ENCODE measurements at regions not wholly inside any gene's neighbourhood (a gene's known extent, or its start where the extent isn't known, plus 50 kb on each side); places are given as distances from the start of the nearest gene placed in this dataset.

DNA sequence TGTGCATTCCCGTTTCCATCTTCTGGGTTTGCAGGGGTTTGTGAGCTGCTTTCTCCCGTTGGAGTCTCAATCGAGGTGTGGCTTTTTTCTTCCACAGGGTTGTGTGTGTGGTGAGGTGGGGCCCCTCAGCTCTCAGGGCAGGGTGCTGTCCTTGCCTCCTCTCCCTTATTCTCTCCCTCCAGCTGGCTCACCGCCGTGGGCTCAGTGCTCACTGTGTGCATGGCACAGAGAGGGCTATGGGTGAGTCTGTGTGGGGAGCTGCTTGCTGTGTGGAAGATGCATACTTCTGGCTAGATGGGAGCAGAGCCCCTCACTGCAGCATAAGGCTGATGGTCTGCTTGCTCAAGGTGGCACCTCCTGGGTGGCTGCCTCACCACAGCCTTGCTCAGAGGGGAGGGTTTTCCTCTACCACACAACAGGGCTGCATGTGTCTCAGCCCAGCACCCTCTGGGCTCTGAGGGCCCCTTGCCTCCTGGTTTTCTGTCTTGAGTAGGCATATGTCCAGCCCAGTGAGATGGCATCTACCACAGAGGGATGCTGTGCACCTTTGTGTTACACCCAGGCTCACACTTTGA is 203.1 kb upstream of the B3GAT1 start:
- ATAC-seq (replicated peaks): no peak
- no peak overlapping the region for H3K4me3 Mint-ChIP-seq

DNA sequence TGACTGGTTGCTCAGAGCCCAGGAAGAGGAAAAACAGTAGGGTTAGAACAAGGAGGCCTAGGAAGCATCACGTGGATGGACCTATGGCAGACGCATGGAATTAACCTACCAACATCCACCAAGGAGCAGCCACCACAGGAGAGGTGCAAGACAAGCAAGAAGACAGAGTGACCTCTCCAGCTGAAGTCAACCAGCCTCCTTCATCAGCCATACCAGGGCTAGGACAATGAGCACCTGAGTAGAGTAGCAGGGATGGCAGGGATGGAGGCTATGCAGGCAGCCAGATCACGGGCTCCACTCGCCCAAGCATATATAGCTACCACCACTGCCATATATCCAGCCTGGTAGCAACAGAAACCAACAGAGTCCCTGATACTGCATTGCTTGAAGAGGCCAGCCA is 202.1 kb upstream of the B3GAT1 start:
- no peaks in the 10 kb centered on the region for H3K36me3 Mint-ChIP-seq (ENCODE audit: low read depth)
- no peak overlapping the region for H3K27ac Mint-ChIP-seq
- no peaks in the 10 kb centered on the region for H3K9me3 Mint-ChIP-seq
- peaks cover 23% of the 10 kb centered on the region for H3K27me3 Mint-ChIP-seq
- H3K4me3 Mint-ChIP-seq: no peak overlapping the region
- no peak for ATAC-seq (replicated peaks)
- H3K4me1 Mint-ChIP-seq: no peaks in the 10 kb centered on the region

More for the DNA sequence above, 203.1 kb upstream of the B3GAT1 start:
- H3K36me3 Mint-ChIP-seq (ENCODE audit: low read depth): no peaks in the 10 kb centered on the region
- no peak overlapping the region for H3K27ac Mint-ChIP-seq
- H3K9me3 Mint-ChIP-seq: no peaks in the 10 kb centered on the region
- peaks cover 18% of the 10 kb centered on the region for H3K27me3 Mint-ChIP-seq
- no peaks in the 10 kb centered on the region for H3K4me1 Mint-ChIP-seq

DNA sequence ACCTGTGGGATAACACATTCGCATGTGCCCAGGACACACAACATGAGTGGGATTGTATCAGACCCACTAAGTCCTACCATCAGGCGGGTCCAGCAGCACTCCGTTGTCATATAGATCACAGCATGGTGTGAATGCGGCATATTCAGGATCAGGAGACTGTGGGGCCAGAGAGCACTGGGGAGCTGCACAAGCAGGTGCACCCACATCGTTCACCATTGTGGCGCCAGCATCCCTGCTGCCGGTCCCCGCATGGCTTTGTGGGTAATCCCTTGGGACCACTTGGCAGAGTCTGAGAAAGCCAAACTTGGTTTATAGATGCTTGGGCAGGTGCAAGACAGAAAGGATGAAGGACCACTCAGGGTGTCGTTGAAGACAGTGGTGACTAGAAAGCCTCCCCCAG is 201.6 kb upstream of the B3GAT1 start:
- Mint-ChIP-seq H3K4me3 (no peak overlapping the region), H3K36me3 (ENCODE audit: low read depth) (no peaks in the 10 kb centered on the region), H3K27me3 (peaks cover 24% of the 10 kb centered on the region), H3K27ac (no peak overlapping the region), H3K4me1 (no peaks in the 10 kb centered on the region), H3K9me3 (no peaks in the 10 kb centered on the region)
- no peak for ATAC-seq (replicated peaks)

DNA sequence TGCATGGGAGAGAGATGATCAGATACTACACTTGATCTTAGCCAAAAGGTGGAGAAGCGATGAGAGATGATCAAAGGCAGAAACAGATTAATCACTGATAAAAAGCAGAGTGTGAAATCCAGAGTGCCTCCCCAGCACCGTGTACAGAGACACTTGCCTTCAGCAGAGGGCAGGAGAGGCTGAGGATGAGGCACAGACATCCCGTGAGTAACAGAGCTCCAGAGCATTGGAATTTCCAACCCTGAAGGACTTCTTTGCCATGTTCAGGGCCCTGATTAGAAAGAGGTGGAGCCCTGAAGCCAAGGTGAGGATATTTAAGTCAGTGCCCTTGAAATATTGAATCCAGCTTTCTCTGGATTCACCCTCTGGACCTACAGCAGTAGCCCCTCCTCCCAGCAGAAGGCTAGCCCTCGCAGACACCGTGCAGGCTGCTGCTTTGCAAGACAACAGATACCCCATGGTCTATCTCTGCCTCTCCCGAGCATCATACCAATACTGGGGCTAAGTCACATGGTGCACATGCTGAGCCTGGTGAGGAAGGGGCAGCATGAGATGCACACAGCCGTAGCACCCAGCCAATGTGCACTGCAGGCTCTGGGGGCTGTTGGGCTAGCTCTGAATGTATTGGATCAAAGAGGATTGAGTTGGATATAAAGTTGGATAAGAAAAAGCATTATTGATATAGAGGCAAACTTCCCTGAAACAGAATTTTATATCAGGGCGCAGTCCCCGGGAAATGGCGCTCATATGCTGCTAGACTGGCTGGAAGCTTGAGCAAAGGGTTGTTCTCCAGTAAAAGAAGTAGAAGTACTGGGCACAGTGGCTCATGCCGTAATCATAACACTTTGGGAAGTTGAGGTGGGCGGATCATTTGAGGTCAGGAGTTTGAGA is 200.3 kb upstream of the B3GAT1 start:
- ATAC-seq (replicated peaks): no peak
- Mint-ChIP-seq H3K4me1 (no peaks in the 10 kb centered on the region), H3K36me3 (ENCODE audit: low read depth) (no peaks in the 10 kb centered on the region), H3K4me3 (no peak overlapping the region), H3K27ac (no peak overlapping the region), H3K27me3 (peaks cover 32% of the 10 kb centered on the region), H3K9me3 (no peaks in the 10 kb centered on the region)

DNA sequence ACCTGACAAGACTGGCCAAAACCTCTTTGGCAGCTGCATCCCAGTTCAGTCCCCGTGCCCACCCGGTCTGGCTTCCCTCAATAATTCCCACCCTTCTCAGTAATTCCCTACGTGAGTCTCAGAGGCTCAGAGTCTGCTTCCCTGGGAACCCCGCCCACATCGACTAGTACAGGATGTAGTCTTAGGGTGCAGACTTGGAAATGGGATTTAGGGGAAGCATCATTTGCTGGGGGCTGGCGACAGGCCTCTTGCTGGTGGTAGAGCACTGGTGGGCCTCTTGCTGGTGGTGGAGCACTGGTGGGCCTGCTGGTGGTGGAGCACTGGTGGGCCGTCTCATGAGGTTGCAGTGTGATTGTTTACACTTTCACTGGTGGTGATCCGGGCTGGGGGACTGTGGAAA is 199.5 kb upstream of the B3GAT1 start:
- no peaks in the 10 kb centered on the region for H3K4me1 Mint-ChIP-seq
- no peak overlapping the region for H3K4me3 Mint-ChIP-seq
- H3K9me3 Mint-ChIP-seq: no peaks in the 10 kb centered on the region
- ATAC-seq (replicated peaks): no peak
- H3K27ac Mint-ChIP-seq: no peak overlapping the region
- H3K27me3 Mint-ChIP-seq: peaks cover 38% of the 10 kb centered on the region
- no peaks in the 10 kb centered on the region for H3K36me3 Mint-ChIP-seq (ENCODE audit: low read depth)

DNA sequence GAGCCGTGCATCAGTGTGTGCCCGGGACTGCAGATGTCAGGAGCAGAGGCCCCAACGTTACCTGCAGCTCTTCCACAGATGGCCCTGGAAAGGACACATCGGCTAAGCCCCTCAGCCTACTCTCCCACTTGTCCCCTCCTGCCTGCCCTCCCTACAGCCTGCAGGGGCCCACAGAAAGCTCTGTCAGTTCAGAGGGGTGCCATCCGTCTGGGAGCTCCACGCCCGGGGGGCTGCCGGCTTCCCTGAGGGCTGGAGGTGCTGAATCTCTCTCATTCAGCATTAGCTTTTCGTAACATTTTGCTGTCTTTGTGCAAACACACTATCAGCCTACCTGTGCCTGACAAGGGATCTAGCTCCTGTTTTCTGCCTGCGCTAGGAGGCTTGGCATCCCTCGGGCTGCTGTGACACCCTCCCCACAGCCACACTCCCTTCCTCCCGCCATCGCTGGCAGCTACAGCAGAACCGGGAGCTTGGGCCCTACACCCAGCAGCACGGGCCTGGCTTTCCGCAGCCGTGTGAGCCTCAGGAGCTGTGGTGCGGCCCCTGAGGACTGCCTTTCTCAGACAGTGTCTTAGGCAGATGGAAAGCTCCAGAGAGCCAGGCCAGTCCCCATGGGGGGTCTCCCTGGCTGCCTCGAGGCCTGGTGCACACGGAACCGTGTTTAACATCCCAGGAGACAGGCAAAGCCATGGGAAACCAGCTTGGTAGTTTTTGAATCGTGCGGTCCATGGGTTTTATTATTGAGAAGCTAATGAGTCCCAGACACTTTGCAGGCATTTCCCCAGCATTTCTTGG is 198.3 kb upstream of the B3GAT1 start:
- Mint-ChIP-seq H3K27ac (no peak overlapping the region), H3K36me3 (ENCODE audit: low read depth) (no peaks in the 10 kb centered on the region), H3K9me3 (no peaks in the 10 kb centered on the region), H3K27me3 (peaks cover 43% of the 10 kb centered on the region), H3K4me3 (no peak overlapping the region), H3K4me1 (no peaks in the 10 kb centered on the region)
- no peak for ATAC-seq (replicated peaks)

DNA sequence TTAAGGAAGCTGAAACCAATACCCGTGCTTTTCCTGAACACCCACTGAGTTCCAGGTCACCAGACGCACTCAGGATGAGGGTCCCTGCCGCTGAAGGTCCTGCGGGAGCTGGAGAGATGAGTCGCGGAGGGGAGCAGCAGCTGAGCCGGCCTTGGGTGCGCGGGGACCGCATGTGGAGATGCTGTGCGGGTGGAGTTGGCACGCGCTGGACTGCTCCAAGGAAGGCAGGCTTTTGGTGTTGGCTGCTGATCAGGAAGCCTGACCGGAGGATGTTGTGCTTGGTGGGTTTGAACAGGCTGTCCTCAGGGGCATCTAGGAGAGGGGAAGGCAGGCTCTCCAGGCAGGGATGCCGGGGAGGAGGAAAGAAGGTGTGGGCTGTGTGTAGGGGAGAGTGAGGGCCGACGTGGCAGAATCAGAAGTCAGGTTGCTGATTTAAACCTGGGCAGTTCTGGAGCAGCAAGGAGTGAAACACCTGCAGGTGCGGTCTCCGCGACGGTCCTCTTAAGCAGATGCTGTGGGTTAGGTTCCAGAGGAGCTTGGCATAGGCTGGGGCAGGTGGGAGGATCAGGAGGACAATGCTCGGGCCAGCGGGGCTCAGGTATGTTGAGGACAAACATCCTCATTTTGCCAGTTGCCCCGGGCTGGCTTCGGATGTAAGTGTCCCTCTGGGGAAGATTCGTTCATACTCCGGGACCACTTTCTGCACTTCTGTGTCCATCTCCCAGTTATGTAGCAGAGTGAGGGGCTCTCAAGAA is 197.5 kb upstream of the B3GAT1 start:
- no peak overlapping the region for H3K27ac Mint-ChIP-seq
- H3K27me3 Mint-ChIP-seq: peaks cover 43% of the 10 kb centered on the region
- no peak for ATAC-seq (replicated peaks)
- no peaks in the 10 kb centered on the region for H3K4me1 Mint-ChIP-seq
- no peak overlapping the region for H3K4me3 Mint-ChIP-seq
- no peaks in the 10 kb centered on the region for H3K9me3 Mint-ChIP-seq
- H3K36me3 Mint-ChIP-seq (ENCODE audit: low read depth): no peaks in the 10 kb centered on the region

DNA sequence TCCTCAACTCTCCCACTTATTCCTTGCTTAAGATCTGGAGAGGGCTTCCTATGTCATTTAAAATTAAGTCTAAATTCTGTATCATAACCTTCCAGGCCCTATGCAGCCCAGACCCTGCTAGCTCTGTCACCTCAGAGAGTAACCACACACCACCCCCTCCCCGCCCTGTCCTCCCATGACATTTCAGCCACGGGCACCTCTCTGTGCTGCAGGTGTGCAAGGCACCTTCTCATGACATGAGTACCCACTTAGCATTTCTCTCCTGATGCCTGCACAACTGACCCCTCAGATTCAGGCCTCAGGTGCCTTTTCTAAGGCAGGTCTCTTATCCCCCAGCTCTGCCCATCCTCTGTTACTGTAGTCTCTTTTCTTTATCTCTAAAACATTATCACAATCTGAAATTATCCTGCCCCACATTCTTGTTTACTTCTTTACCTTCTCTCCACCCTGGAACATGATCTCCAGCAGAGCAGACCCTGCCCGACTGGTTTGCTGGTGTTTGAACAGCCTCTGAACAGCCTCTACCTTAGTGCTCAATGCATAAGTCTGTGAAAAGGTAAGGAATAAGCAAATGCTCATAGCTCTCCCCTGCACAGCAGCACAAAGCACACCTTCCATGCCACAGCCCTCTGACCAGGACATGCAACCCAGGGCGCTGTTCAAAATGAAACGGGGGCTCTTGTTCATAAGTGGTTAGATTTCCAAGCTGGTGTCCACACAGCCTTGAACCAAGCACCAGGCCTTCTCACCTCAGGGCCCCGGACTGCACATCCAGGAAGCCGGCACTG is 196.1 kb upstream of the B3GAT1 start:
- H3K36me3 Mint-ChIP-seq (ENCODE audit: low read depth): no peaks in the 10 kb centered on the region
- ATAC-seq (replicated peaks): no peak
- peaks cover 39% of the 10 kb centered on the region for H3K27me3 Mint-ChIP-seq
- H3K4me3 Mint-ChIP-seq: no peak overlapping the region
- H3K27ac Mint-ChIP-seq: no peak overlapping the region
- H3K4me1 Mint-ChIP-seq: no peaks in the 10 kb centered on the region
- H3K9me3 Mint-ChIP-seq: no peaks in the 10 kb centered on the region

DNA sequence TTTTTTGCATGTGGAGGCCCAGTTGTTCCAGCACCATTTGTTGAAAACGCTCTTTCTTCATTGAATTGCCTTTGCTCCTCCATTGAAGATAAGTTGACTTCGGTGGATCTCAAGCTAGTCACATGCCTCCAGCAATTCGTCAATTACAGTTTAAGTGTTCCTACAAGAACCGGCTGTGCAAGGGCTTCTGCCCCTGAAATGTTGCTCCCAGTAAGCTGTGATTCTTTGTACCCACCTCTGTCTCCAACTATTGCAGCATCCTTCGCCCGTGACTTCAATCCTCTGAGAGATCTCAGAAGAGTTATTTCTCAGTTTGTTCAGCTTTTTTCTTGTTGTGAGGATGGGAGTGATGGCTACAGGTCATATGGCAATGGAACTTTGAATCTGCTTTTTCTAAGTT is 194.2 kb upstream of the B3GAT1 start:
- Mint-ChIP-seq H3K36me3 (ENCODE audit: low read depth) (no peaks in the 10 kb centered on the region), H3K27ac (no peak overlapping the region), H3K4me3 (no peak overlapping the region), H3K4me1 (no peaks in the 10 kb centered on the region), H3K27me3 (peaks cover 39% of the 10 kb centered on the region), H3K9me3 (no peaks in the 10 kb centered on the region)
- no peak for ATAC-seq (replicated peaks)

DNA sequence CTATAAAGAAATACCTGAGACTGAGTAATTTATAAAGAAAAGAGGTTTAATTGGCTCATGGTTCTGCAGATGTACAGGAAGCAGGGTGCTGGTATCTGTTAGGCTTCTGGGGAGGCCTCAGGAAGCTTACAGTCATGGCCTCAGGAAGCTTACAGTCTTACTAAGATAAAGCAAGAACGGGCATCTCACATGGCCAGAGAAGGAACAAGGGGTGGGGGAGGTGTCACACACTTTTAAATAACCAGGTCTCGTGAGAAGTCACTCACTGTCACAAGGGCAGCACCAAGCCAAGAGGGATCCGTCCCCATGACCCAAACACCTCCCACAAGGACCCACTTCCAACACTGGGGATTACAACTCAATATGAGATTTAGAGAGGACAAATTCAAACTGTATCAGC is 192.8 kb upstream of the B3GAT1 start:
- no peak for ATAC-seq (replicated peaks)
- Mint-ChIP-seq H3K4me3 (no peak overlapping the region), H3K27ac (no peak overlapping the region), H3K9me3 (no peaks in the 10 kb centered on the region), H3K36me3 (ENCODE audit: low read depth) (no peaks in the 10 kb centered on the region), H3K4me1 (no peaks in the 10 kb centered on the region), H3K27me3 (peaks cover 42% of the 10 kb centered on the region)

DNA sequence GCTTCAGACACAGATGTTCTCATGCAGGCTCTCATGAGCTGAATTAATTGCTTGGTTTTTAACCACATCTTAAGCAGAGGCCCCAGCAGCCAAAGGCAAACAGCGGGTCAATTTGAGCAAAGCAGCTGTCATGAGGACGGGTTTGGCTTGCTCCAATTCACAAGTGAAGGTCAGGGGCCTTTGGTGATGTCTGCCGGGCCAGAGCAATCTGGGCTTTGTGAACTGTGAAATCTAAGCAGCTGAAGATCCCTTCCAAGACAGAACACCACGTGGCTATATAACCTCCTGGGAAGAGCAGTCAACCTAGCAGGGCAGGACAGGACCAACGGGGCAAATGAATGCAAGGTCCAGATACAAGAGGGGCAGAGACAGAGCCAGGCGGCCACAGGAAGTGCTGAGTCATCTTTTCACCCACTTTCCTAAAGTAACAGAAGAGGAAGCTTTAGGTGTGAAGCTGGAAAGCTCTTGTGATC is 187.3 kb upstream of the B3GAT1 start:
- no peak overlapping the region for H3K4me3 Mint-ChIP-seq
- ATAC-seq (replicated peaks): no peak
- no peaks in the 10 kb centered on the region for H3K9me3 Mint-ChIP-seq
- no peaks in the 10 kb centered on the region for H3K36me3 Mint-ChIP-seq (ENCODE audit: low read depth)
- H3K4me1 Mint-ChIP-seq: no peaks in the 10 kb centered on the region
- H3K27ac Mint-ChIP-seq: no peak overlapping the region
- peaks cover 31% of the 10 kb centered on the region for H3K27me3 Mint-ChIP-seq

DNA sequence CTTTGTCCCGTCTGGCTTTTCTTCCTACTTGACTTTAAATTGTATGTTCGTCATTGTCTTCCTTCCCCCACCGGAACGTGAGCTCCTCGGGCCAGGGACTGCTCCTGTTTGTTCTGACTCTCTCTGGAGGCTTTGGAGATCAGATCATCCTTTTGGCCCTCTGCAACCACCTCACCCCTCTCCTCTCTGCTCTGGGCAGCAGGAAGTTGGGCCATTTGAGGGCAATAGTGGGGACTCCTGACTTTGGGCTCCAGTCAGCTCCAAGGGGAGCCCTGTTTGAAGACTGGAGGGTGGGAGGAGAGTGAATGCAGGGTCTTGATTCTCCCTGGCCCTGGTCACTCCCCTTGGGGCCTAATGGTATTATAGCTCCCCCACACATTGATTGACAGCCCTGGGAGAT is 186.3 kb upstream of the B3GAT1 start:
- Mint-ChIP-seq H3K36me3 (ENCODE audit: low read depth) (no peaks in the 10 kb centered on the region), H3K9me3 (no peaks in the 10 kb centered on the region), H3K27me3 (peaks cover 33% of the 10 kb centered on the region), H3K4me1 (no peaks in the 10 kb centered on the region), H3K27ac (no peak overlapping the region), H3K4me3 (no peak overlapping the region)
- no peak for ATAC-seq (replicated peaks)

DNA sequence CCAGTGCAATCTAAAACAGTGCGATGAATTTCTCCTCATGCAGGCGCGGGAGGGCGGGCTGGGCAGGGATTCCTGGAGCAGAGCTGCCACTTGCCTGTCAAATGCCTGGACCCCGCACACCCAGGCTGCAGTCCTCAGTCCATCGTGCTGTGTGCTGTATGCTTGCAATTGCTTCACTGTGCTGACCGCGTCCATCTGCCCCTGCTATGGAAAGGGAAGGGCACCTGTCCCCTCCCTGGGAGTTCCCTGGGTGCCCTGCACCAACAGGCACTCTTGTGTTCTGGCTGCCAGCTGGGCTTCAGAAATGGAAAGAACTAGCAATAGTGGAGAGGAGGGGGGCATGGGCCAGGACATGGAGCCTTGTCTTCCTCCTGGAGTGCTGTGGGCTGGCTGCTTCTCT is 185.4 kb upstream of the B3GAT1 start:
- no peak overlapping the region for H3K4me3 Mint-ChIP-seq
- H3K27me3 Mint-ChIP-seq: peaks cover 29% of the 10 kb centered on the region
- no peaks in the 10 kb centered on the region for H3K9me3 Mint-ChIP-seq
- H3K36me3 Mint-ChIP-seq (ENCODE audit: low read depth): no peaks in the 10 kb centered on the region
- no peak for ATAC-seq (replicated peaks)
- H3K4me1 Mint-ChIP-seq: no peaks in the 10 kb centered on the region
- no peak overlapping the region for H3K27ac Mint-ChIP-seq

DNA sequence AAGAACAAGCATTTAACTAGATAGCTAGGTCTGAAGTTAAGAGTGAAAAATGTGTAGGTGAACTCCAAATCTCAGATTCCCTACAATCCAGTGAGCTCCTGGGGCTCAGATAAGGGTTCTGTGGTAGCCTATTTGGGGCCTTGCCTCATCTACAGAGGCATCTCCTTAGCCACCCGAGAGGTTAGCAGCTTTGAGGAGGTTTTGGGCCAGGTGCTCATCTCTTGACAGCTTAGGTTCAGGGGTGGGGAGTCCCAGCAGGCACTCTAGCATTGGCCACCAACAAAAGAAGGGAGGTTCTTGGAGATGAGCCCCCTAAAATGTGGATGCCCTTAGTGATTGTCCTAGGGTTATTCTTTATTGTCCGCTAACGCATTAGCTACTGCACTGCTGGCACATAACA is 184.4 kb upstream of the B3GAT1 start:
- Mint-ChIP-seq H3K27ac (no peak overlapping the region), H3K4me3 (no peak overlapping the region), H3K27me3 (peaks cover 31% of the 10 kb centered on the region), H3K9me3 (no peaks in the 10 kb centered on the region), H3K4me1 (no peaks in the 10 kb centered on the region), H3K36me3 (ENCODE audit: low read depth) (no peaks in the 10 kb centered on the region)
- no peak for ATAC-seq (replicated peaks)
